HG03558 (cell line): ENCODE measurements at regions not wholly inside any gene's neighbourhood (a gene's known extent, or its start where the extent isn't known, plus 50 kb on each side); places are given as distances from the start of the nearest gene placed in this dataset.
"Not testable (repeated sequence)": the region's sequence is repeated elsewhere in the genome, so short reads cannot be mapped to it uniquely, and the experiment has no call there.

Experiments used
- ATAC-seq: cut with Tn5 transposase; IDR thresholded peaks from one replicate; pipeline ENCODE4 v1.9.1; 2021; ENCODE audit warnings: moderate number of reproducible peaks; ENCODE audit not compliant: unreplicated experiment; ENCODE audit errors: extremely low read depth

- no peak for ATAC-seq
These were observed 121.6 kb downstream of the TMEM121 start for GRCh38 chr14:105647784-105648608.

GRCh38 chr14:105648609-105649535 is 122.5 kb downstream of the TMEM121 start:
- ATAC-seq = not testable (repeated sequence)

GRCh38 chr14:105652317-105652716 is 125.9 kb downstream of the TMEM121 start:
- not testable (repeated sequence) for ATAC-seq

- not testable (repeated sequence) for ATAC-seq
These were observed 127.5 kb downstream of the TMEM121 start for GRCh38 chr14:105653921-105654320.

- ATAC-seq = not testable (repeated sequence)
These were observed 132.9 kb downstream of the TMEM121 start for GRCh38 chr14:105659255-105659654.

- ATAC-seq = no peak
These were observed 133.6 kb downstream of the TMEM121 start for GRCh38 chr14:105659935-105660527.

- no peak for ATAC-seq
These were observed 134.6 kb downstream of the TMEM121 start for GRCh38 chr14:105660816-105661531.

- ATAC-seq = not testable (repeated sequence)
These were observed 135.7 kb downstream of the TMEM121 start for GRCh38 chr14:105662043-105662442.

GRCh38 chr14:105662592-105662991 is 136.2 kb downstream of the TMEM121 start:
- not testable (repeated sequence) for ATAC-seq

- not testable (repeated sequence) for ATAC-seq
These were observed 136.9 kb downstream of the TMEM121 start for GRCh38 chr14:105663323-105663722.

- not testable (repeated sequence) for ATAC-seq
These were observed 137.6 kb downstream of the TMEM121 start for GRCh38 chr14:105663818-105664596.

GRCh38 chr14:105664691-105665090 is 138.3 kb downstream of the TMEM121 start:
- ATAC-seq = no peak

GRCh38 chr14:105665247-105665950 is 139.0 kb downstream of the TMEM121 start:
- no peak for ATAC-seq

GRCh38 chr14:105665951-105666277 is 139.5 kb downstream of the TMEM121 start:
- no peak for ATAC-seq

- ATAC-seq = no peak
These were observed 140.0 kb downstream of the TMEM121 start for GRCh38 chr14:105666420-105666819.

- not testable (repeated sequence) for ATAC-seq
These were observed 140.7 kb downstream of the TMEM121 start for GRCh38 chr14:105666991-105667662.

- ATAC-seq = not testable (repeated sequence)
These were observed 141.3 kb downstream of the TMEM121 start for GRCh38 chr14:105667663-105668020.

GRCh38 chr14:105668021-105668420 is 141.6 kb downstream of the TMEM121 start:
- ATAC-seq = not testable (repeated sequence)
